Caco-2 (cell line): ENCODE measurements at regions not wholly inside any gene's neighbourhood (a gene's known extent, or its start where the extent isn't known, plus 50 kb on each side); places are given as distances from the start of the nearest gene placed in this dataset.

Experiments
- BruUV-seq: library from RNA; stranded (reverse); fragments of 400-500 nt; replicated peaks from 2 replicates; lab custom pipeline; 2021; lab: Mats Ljungman, UMichigan
- CTCF ChIA-PET: fragments of 300-600 bp; sonication (Branson Sonifier 250); formaldehyde crosslinking; loops from one replicate; lab custom pipeline; 2022; ENCODE audit warnings: antibody characterized with exemption; lab: Charles Lee
- POLR2A ChIA-PET: fragments of 300-600 bp; sonication (Branson Sonifier 250); formaldehyde crosslinking; loops from one replicate; lab custom pipeline; 2022; ENCODE audit warnings: antibody characterized with exemption; lab: Charles Lee
- DNase-seq, 2 experiments: peaks; one replicate each; pipeline versions ENCODE4 v3.0.0 to v3.0.0-alpha.2; 2020 to 2022
- H3K27me3 ChIP-seq: replicated peaks from 2 replicates; pipeline ENCODE4 v1.6.0; 2011; ENCODE audit warnings: low read length; ENCODE audit not compliant: control insufficient read depth, insufficient read depth
- H3K36me3 ChIP-seq: 2 replicates; pipeline ENCODE4 v1.5.1; 2011; ENCODE audit warnings: low read length; ENCODE audit not compliant: control insufficient read depth, insufficient read depth
- H3K4me1 ChIP-seq: fragments of 250-450 bp; sonication (Bioruptor Pico); 2 replicates; pipeline ENCODE4 v1.5.1; 2020; ENCODE audit warnings: mild to moderate bottlenecking
- H3K4me3 ChIP-seq: 2 replicates; pipeline ENCODE4 v1.5.1; 2011; ENCODE audit warnings: low read depth, mild to moderate bottlenecking, control low read depth, low read length
- H3K9me3 ChIP-seq: fragments of 250-450 bp; sonication (Bioruptor Pico); 2 replicates; pipeline ENCODE4 v1.5.1; 2020; ENCODE audit warnings: mild to moderate bottlenecking, moderate library complexity
- H3K27ac Mint-ChIP-seq: one replicate; pipeline ENCODE4 v1.8.0; 2022; ENCODE audit warnings: mixed read lengths; ENCODE audit not compliant: unreplicated experiment
- H3K27me3 Mint-ChIP-seq: one replicate; pipeline ENCODE4 v1.8.0; 2022; ENCODE audit warnings: mixed read lengths; ENCODE audit not compliant: insufficient read depth, unreplicated experiment
- H3K36me3 Mint-ChIP-seq: one replicate; pipeline ENCODE4 v1.8.0; 2022; ENCODE audit warnings: mild to moderate bottlenecking, mixed read lengths; ENCODE audit not compliant: insufficient read depth, unreplicated experiment
- H3K4me1 Mint-ChIP-seq: one replicate; pipeline ENCODE4 v1.8.0; 2022; ENCODE audit warnings: low read depth, mixed read lengths; ENCODE audit not compliant: unreplicated experiment
- H3K4me3 Mint-ChIP-seq: one replicate; pipeline ENCODE4 v1.8.0; 2022; ENCODE audit warnings: mild to moderate bottlenecking, moderate library complexity, mixed read lengths; ENCODE audit not compliant: unreplicated experiment
- H3K9me3 Mint-ChIP-seq: one replicate; pipeline ENCODE4 v1.8.0; 2022; ENCODE audit warnings: mixed read lengths; ENCODE audit not compliant: unreplicated experiment
- intact Hi-C: fragments of 100-400 bp; cut with micrococcal nuclease; formaldehyde crosslinking; loops from one replicate; pipeline ENCODE4 v1.10.0; 2022; ENCODE audit not compliant: unreplicated experiment
- TF ChIP-seq, protein P1 (sequence below), 2 experiments: fragments of 200-600 bp in 1 of 2; IDR thresholded peaks; 1 replicate in 1 of 2; 2 replicates in 1 of 2; pipeline versions ENCODE4 v1.5.1 to v1.8.0; 2011 to 2022; ENCODE audit warnings: antibody characterized with exemption in 1 of 2, control low read depth in 1 of 2, inconsistent platforms in 1 of 2, low read depth in 1 of 2, low read length in 1 of 2, mild to moderate bottlenecking in 1 of 2, moderate library complexity in 1 of 2; ENCODE audit not compliant: insufficient read depth in 1 of 2, severe bottlenecking in 1 of 2, unreplicated experiment in 1 of 2

DNA sequence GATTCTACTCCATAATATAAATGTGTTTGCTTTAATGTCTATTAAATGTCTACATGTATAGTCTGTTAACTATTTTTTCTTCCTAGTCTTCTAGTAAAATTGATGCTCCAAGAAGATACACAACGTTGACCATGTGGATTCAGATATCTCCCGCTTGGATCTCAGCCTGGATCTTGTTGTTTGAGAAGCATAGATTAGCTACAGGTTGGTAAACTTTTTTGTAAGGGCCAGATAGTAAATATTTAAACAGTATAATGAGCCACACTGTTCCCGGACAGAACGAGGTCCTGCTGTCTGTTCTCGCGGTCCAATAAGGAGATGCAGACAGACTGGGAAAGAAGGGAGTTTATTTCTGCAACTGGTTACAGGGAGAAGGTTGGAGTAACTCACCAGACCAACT is 86.2 kb upstream of the IL12B start:
- Mint-ChIP-seq H3K27me3 (peaks cover 6% of the 10 kb centered on the region), H3K27ac (no peak overlapping the region), H3K36me3 (no peaks in the 10 kb centered on the region), H3K4me1 (no peaks in the 10 kb centered on the region), H3K4me3 (no peak overlapping the region), H3K9me3 (no peaks in the 10 kb centered on the region)
- no peaks in the 10 kb centered on the region for H3K36me3 ChIP-seq
- intact Hi-C loops = no loop called here
- H3K4me1 ChIP-seq = no peaks in the 10 kb centered on the region
- TF ChIP-seq, protein P1, sequence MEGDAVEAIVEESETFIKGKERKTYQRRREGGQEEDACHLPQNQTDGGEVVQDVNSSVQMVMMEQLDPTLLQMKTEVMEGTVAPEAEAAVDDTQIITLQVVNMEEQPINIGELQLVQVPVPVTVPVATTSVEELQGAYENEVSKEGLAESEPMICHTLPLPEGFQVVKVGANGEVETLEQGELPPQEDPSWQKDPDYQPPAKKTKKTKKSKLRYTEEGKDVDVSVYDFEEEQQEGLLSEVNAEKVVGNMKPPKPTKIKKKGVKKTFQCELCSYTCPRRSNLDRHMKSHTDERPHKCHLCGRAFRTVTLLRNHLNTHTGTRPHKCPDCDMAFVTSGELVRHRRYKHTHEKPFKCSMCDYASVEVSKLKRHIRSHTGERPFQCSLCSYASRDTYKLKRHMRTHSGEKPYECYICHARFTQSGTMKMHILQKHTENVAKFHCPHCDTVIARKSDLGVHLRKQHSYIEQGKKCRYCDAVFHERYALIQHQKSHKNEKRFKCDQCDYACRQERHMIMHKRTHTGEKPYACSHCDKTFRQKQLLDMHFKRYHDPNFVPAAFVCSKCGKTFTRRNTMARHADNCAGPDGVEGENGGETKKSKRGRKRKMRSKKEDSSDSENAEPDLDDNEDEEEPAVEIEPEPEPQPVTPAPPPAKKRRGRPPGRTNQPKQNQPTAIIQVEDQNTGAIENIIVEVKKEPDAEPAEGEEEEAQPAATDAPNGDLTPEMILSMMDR (IDR thresholded peaks at IDR 0.05; ENCODE audit: insufficient read depth in 1 of 2, low read depth in 1 of 2, low read length in 1 of 2, severe bottlenecking in 1 of 2, unreplicated experiment in 1 of 2) = no peak
- H3K4me3 ChIP-seq = no peak overlapping the region
- BruUV-seq = no TSS peak
- H3K27me3 ChIP-seq = no peaks in the 10 kb centered on the region; the same call in 1 of the 2 replicates
- H3K9me3 ChIP-seq = no peaks in the 10 kb centered on the region
- DNase-seq = no peak
- CTCF ChIA-PET = no interaction called here
- POLR2A ChIA-PET = no interaction called here

DNA sequence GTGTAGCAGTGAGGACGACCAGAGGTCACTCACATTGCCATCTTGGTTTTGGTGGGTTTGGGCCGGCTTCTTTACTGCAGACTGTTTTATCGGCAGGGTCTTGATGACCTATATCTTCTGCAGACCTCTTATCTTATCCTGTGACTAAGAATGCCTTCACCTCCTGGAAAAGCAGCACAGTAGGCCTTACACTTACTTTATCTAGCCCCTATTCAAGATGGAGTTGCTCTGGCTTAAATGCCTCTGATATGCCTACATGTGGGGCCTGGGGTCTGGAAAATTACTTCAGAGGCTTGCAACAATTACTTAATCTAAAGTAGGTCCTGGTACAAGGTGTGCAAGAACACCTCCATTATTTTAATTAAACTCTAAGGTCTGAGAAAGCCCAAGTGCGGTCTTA is 86.9 kb upstream of the IL12B start:
- Mint-ChIP-seq H3K27ac (no peak overlapping the region), H3K4me1 (no peaks in the 10 kb centered on the region), H3K4me3 (no peak overlapping the region), H3K36me3 (no peaks in the 10 kb centered on the region), H3K9me3 (no peaks in the 10 kb centered on the region), H3K27me3 (peaks cover 6% of the 10 kb centered on the region)
- Histone ChIP-seq H3K4me3 (no peak overlapping the region), H3K9me3 (no peaks in the 10 kb centered on the region), H3K36me3 (no peaks in the 10 kb centered on the region), H3K27me3 (no peaks in the 10 kb centered on the region; the same call in 1 of the 2 replicates), H3K4me1 (no peaks in the 10 kb centered on the region)
- DNase-seq = no peak
- TF ChIP-seq, protein P1 (IDR thresholded peaks at IDR 0.05; ENCODE audit: insufficient read depth in 1 of 2, low read depth in 1 of 2, low read length in 1 of 2, severe bottlenecking in 1 of 2, unreplicated experiment in 1 of 2) = no peak
- POLR2A ChIA-PET = no interaction called here
- BruUV-seq = no TSS peak
- intact Hi-C loops = no loop called here
- CTCF ChIA-PET = no interaction called here

DNA sequence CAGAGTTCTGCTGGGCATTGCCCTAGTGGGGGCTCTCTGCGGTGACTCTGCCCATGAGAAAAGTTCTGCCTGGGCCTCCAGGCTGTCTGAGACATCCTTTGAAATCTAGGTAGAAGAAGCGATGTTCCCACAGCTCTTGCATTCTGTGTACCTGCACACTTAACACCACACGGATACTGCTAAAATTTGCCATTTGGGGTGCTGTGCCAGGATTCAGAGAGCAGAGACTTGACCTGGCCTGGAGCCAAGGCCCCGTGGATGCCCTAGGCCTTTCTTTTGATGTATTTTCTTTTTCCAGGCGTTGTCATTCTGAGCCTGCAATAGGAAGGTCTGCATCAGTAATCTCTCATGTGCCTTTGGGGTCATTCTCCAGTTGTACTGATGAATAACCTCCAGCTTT is 89.3 kb upstream of the IL12B start:
- H3K36me3 ChIP-seq = no peaks in the 10 kb centered on the region
- BruUV-seq = no TSS peak
- intact Hi-C loops = no loop called here
- ChIA-PET CTCF (no interaction called here), POLR2A (no interaction called here)
- H3K9me3 ChIP-seq = no peaks in the 10 kb centered on the region
- Mint-ChIP-seq H3K9me3 (no peaks in the 10 kb centered on the region), H3K4me1 (no peaks in the 10 kb centered on the region), H3K36me3 (no peaks in the 10 kb centered on the region), H3K27ac (no peak overlapping the region), H3K4me3 (no peak overlapping the region), H3K27me3 (peaks cover 2% of the 10 kb centered on the region)
- TF ChIP-seq, protein P1 (IDR thresholded peaks at IDR 0.05; ENCODE audit: insufficient read depth in 1 of 2, low read depth in 1 of 2, low read length in 1 of 2, severe bottlenecking in 1 of 2, unreplicated experiment in 1 of 2) = no peak
- no peaks in the 10 kb centered on the region for H3K4me1 ChIP-seq
- H3K27me3 ChIP-seq = no peaks in the 10 kb centered on the region
- H3K4me3 ChIP-seq = no peak overlapping the region
- no peak for DNase-seq
